Right kidney (tissue), 1 donor: ENCODE measurements at regions not wholly inside any gene's neighbourhood (a gene's known extent, or its start where the extent isn't known, plus 50 kb on each side); places are given as distances from the start of the nearest gene placed in this dataset.

Source experiments
- DNase-seq: peaks from one replicate; pipeline ENCODE4 v3.0.0-alpha.2; 2016

DNA sequence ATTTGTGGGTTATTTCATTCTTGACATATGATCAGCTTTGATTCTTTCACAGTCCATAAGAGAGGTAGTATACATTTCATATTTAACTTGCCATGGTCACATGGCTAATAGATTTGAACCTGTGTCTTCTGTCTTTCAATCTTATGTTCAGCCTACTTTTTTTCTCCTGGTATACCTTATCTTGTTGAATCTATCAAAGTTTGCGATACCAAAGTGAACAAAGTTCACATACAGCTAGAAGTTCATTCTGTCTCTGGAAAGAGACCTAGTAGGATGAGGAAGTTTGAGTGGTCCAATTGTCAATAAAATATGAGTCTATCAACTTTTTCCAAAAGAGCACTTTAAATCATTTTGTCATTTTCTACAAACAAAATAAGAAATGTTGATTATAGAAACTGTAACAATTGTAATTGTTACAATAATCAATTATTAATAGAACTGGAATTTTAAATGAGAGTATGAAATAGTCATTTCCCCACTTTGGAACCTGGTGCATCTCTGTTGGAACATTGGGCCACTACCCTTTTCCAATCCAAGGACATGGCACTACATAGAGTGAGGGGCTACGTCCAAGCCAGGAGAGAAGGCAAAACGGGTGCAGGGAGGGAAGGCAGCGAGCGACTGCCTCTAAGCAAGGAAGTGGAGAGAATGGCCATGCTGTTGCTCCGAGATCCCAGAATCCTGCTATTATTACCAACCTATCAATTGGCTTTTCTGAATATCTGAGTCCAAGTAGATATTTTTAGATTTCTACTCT lies 194.2 kb upstream of the FOXQ1 start:
- no peak for DNase-seq

DNA sequence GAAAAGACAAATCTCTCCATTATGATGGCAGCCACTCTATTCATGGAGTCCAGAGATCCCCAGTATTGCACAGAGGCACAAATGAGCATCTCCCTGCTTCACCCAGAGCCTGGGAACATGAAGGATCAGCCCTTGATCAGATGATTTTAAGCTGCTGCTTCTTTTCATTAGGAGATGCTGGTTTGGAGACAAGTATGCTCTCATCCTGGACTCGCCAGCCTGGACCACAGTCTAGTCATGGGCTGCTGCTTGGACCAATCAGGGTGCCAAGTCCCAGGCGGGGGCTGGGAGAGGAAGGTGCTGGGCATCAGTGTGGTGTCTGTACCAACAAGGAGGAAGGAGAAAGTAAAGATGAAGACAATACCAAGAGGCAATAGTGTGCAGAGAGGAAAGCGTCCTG lies 195.7 kb upstream of the FOXQ1 start:
- DNase-seq: no peak

DNA sequence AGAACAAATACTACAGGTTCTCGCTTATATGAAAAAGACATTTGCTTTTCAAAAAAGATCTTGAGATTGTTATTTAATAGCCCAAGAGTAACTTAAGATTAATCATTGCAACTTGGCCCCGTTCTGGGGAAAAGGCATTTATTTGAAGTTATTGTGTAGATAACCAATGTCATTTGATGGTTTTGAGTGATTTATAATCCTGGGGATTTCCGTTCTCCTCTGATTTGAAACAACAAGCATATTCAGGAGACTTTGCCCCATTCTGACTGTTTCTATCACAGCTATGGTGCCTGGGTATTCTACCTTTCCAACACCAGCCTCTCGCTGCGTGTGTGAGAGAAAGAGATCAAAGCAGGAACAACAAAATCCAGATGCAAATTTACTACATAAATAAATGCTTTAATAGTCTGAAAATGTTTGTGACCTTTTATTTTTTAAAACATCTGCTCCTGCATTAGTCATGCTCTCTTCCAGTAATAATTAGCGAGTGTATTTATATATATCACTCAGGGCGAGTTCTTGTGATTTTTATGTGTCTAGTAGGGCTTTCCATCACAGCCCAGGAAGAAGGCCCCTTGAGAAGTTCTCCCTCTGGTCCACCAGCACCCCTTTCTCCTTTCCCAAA lies 197.9 kb upstream of the FOXQ1 start:
- DNase-seq: no peak

DNA sequence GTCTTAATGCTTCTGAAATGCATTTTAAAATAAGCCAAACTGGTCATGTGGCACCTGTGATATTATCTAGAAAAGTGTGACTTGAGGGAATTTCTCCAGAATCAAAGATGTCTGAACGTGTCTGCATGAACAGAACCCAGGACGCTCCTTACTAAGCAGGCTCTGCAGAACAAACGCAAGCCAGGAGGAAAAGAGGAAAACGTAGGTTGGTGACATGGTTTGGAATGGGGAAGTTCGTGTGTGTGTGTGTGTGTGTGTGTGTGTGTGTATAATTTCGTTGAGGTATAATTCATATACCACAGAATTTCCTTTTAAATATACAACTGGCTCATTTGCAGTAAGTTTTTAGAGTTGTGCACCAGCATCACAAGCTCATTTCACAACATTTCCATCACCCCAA lies 200.5 kb upstream of the FOXQ1 start:
- DNase-seq: no peak

DNA sequence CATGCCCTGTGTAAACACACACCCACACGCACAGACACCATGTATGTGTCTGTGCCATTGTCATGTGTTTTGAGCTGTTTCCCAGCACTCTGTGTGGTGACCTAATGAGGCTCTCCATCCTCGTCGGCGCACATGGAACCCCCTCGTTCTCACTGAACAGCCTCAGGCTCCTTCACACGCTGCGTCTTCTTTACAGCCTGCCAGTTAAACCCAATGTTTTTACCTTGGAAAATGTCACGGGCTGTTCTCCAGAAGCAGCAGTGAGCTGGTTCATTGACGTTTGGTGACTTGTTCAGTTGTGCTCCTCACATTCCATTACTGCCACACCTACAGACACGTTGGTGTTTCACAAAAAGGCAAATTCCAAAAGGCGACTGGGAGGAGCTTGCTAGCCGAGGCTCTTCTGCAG lies 201.0 kb upstream of the FOXQ1 start:
- no peak for DNase-seq

DNA sequence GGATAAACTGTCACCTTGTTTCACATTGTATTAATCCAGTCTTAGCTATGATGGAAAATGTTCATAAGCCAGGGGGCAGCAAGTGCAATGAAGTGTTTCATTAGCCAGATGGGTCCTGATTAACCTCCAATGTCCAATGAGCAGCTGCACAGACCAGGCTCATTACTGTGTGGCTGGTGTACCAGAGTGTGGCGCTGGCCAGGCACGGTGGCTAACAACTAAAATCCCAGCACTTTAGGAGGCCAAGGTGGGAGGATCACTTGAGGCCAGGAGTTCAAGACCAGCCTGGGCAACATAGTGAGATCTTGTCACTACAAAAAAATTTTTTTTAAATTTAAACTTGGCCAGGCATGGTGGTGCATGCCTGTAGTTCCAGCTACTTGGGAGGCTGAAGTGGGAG lies 201.7 kb upstream of the FOXQ1 start:
- DNase-seq: no peak

DNA sequence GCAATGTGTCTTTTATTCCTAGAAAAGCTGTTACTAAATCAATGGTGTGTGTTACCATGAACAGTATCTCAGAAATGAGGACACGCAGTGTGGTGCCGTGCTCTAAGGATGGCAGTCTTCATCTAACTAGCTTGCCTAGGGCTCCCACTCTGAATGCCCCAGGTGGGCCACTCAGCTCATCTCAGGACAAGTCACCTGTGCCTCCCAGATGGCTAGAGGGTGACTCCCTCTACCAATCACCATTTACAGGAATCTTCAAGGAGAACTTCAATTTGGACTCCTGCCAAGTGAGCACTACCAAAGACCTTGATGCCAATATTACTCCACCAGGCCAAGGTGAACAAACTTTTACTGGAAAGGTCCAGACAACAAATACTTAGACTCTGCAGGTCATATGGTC lies 202.8 kb upstream of the FOXQ1 start:
- DNase-seq: no peak

DNA sequence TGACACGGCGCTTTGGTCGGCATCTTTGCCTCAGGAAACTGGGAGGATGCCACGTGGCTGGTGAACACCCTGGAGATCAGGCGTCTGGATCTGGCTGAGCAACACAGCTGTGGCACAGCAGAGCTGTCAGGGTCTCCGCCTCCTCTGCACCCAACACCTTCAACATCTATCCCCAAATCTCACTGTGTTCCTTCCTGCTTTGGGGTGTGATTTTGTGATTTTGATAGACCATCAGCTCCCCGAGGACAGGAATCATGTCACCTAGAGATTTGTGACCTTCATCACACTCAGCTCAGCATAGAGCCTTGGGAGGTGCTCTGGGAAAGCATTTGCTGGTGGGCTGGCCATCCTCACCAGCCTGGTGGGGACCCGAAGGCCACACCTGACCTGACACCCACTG lies 203.7 kb upstream of the FOXQ1 start:
- no peak for DNase-seq

DNA sequence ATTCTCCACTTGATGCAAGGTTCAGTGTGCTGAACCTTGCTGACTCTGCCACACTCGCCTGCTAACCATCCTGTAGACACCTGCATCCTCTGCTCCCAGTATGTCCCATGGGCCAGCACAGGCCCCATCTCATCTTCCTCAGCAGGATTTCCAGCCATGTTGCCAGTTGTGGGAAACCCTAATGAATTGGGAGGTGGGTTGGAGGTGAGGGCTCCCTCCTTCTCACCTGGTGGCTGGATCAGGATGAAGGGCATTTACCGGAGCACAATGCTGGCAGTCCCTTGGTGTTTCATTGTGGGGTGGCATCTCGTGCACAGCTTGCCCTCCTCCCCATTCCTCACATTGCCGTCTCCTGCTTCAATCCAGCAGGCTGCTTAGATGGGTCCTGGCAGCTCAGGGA lies 204.3 kb upstream of the FOXQ1 start:
- no peak for DNase-seq

DNA sequence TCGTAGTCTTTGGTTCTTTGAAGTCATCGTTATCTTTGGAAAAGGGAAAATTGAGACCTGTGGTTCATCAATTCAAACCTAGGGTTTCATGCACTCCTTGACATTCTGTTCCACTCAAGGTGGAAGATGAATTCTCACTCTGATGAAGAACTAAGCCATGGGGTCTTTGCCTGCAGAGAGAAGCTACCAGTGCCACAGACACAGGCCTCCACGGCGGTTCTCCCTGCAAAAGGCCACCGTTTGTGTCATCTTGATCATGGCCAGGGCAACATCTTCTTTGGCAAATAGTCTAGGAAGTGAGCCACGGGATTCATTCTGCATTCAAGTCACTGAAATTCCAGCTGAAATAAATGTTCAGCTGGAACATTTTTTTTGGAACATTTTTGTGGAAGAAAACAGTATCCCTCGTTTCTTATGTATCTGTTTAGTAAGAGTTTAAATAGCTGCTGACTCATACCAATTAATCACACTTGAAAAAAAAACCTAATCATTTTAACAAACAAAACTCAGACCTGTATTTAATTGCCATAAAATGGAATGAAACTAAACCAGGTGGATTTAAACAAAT lies 206.0 kb upstream of the FOXQ1 start:
- no peak for DNase-seq

DNA sequence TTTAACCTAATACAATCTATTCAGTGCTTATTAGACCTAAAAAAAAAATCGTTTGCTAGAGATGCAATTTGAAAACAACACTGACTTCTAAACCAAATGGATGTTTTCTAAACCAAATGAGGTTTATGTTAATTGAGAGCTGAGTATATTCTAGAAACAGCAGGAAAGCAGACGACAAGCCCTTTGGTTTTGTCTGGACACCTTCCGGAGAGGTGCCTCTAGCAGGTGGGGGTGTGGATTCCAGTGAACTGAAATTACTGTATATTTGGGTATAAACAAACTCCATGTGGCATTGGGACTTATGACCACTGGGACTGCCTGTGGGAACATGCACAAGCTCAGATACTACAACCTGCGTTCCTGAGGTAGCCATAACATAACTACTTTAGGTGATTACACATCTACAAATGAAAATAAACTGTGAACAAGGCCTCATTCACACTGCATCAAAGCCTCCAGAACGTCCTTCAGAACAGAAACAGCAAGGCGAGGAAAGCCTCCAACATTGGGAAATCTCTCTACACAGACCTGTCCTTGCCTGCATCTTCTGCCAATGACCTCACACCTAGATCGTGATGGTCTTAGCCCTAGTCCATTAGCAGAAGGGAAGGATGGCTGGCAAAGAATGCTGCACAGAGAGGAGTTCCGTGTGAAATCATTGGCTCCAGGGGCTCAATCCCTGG lies 206.8 kb upstream of the FOXQ1 start:
- no peak for DNase-seq

DNA sequence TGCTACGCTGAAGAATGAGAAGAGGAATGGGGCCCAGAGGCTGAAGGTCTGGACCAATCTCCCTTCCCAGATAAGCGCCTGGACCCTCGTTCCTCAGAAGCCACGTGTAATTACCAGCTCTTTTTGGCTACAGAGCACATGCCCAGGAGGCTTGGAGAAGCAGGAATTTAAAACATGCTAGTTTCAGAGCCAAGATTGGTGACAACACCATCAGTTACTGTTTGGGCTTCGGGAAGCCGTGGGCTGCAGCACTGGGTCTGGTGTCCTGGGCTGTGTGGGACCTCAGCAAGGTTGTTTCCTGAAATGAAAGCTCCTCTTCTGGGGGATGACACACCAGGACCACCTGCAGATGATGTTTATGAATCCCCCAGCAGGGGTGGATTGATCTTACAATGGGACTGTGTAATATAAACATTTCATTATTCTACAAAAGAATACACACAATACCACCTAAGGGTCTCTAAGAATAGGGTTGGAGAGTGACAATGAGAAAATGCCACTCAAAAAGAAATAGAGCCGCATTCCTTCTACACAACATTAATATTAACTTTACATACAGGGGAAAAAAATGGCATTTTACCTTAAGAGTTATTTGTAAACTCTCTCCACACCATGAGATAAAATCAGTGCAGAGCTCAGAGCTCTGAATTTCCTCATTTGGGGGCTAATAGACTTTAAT lies 207.8 kb upstream of the FOXQ1 start:
- DNase-seq: no peak

DNA sequence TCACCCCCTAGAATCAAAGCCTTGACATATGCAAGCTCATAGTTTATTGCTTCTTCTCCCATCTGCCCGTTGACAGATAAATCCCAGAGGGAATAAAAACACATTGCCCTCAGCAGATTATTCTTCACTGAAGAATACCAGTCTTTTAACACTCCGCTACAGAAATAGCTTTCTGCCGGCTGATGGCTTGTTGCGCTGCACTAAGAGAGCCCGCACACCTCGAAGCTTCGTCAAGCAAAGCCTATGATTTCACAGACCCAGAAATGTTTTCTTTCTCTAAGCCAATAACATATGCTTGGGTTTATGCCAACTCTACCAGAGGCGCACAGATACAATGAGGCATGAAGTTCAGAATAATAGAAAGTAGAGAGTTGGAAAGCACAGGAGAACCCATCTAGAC lies 208.9 kb upstream of the FOXQ1 start:
- DNase-seq: no peak

DNA sequence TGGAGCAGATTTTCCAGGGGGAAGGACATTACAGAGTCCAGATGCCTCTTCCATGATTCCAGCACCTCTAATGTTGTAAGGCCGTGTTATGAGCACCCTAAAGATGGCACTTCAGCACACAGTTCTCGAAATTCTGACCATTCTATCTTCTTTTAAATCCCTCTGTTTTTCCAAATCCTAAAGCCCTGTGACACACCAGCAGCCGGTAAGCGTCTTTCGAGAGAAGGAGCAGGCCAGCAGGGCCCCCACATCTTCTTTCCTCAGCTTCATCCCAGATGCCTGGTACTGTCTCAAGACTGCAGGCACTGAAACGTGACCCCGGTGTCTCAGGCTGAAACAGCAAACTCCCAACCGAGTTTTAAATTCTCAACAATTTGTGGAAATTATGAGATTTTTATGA lies 211.6 kb upstream of the FOXQ1 start:
- DNase-seq: no peak

DNA sequence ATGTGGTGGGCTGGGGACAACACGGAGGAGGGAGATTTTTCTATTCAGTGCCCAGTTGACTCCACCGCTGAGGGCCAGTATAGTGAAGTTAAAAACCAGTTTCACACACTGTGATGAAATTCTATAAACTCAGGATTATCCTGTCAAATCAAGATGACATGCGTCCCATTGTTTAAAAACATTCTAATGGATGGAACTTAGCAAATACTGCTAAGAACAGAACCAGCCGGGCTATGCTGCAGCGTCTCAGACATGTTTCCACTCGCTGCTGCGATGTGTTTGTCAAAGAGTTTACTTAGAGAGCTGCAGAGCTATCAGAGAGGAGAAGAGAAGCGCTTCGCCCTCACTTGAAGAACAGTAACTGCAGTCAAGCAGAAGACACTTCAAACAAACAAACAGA lies 212.6 kb upstream of the FOXQ1 start:
- no peak for DNase-seq

DNA sequence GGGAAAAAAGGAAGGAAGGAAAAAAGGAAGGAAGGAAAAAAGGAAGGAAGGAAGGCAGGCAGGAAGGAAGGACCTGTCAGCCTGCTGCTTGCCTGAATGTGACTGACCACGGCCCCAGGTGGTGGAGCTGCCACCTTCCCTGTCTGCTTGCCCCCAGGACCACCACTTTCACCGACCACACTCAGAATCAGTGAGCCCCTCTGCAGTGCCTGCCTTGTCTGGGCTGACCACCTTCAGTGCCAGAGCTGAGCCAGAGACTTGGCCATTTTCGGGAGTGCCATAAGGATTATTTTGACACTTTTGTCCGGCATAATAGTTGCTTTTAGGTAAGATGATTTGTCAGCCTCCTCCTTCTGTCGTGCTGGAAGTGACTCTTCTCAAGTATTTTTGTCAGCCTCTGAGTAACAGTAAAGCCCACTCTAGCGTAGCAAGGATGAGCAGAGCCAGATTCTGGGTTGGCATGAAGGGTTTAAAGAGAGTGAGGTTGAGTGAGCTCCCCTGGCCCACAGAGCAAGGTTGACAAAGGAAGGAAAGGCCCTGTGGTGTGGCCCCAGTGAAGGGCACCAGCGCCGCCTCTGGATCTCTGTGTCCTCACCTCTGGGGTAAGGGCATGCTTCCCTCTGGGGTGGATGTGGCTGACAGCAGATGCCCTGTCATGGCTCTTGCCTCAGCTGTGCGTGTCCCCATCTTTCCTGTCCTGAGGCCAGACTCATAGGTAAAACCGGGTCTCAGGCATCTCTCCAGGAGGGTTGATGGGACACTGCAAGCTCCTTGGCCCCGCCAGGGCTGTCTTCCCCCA lies 214.7 kb upstream of the FOXQ1 start:
- no peak for DNase-seq

DNA sequence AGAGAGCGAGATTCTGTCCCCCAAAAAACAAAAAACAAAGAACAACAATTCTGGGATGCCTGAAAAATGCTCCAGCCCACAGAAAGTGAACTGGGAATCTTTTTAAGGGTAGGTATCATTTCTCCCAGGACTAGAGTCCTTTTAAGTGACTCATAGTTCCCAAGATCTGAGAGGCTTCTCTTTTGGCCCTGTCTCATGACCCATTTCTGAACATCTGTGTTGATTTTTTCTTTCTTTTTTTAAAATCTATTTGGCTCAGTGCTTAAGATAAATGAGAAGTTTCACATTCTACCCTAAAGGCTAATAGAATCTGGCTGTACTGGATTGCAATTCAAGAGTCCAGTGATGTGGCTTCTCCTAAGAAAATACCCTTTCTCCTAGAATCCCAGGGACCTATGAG lies 217.6 kb upstream of the FOXQ1 start:
- no peak for DNase-seq

DNA sequence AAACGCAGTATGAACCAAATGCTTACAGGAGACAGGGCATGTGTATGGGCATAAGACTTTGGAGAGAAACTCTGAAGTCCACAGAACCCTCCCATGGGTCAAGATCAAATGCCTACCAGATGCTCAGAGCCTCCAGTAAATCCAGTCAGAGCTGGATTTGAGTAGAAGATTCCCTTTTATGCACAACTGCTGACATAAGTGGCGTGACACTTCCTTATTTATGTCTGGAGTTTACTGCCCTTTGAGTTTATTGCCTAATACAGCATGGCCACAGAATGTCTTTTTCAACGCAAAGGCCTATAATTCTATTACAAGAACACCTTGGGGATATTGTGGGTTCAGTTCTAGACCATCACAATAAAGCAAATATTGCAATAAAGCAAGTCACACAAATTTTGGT lies 220.0 kb upstream of the FOXQ1 start:
- DNase-seq: no peak

DNA sequence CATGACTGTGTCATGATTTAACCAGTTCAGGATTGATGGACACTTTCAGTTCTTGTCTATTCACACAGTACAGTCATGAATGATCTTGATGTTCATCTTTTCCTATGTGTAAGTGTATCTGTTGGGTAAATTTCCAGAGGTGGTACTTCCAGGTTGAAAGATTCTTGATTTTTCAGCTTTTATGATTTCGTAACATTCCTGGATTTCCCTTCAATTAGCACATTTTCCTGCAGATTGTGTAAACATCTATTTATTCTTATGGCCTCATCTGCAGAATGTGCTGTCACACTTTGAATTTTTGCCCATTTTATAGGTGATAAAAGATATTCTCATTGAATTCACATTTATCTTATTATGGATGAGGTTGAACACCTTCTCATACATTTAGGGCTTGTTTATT lies 222.0 kb upstream of the FOXQ1 start:
- no peak for DNase-seq

DNA sequence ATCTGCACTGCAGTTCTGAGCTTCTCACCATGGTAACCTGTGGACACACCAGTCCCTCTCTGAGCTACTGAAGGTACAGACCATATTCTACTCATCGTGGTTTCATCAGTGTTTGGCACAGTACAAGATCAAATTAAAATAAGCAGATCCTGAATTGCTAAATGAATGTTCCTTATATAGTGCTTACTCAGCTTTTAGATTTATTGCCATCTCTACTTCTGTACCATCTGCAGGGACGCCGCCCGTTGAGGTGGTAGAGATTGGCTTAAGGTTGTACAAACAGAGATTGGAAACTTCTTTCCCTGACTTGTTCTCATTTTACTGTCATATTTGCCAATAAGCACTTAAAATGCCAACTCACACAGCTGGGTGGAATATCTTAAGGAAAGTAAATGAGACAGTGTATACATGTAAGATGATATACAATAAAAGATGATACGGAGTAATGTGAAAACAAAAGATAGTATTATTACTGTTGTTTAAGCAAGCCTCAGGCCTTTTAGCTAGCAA lies 223.4 kb upstream of the FOXQ1 start:
- no peak for DNase-seq

DNA sequence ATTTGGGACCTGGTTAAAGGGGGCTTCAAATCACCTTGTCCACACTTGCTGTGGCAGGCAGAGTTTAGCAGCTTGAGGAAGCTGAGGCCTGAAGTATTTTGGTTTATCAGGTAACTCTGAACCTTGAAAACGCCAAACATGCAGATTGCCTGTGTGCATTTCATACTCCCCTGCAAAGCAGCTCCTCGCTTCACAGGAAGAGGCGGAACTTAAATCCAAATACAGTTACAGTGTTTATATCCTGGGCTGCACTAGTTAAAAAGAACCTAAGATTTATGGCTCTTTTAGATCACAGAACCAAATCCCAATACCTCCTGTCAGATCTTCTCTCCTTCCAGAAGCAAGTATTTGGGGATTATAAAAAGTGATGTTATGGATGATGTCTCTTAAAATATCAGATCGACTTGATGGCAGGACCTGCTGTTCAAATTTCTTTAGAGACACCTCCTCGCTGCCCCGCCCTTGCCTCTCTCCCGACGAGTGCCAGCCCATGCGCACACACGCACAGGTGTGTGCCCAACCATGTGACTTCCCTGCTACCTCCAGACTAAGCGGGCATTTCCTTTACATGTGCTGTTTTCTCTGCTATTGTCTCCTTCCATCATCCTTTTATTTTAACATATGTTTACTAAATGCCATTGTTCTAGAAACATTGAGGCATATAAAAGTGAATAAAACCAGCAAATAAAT lies 224.6 kb upstream of the FOXQ1 start:
- DNase-seq: no peak
